ENCODE measurements at regions not wholly inside any gene's neighbourhood (a gene's known extent, or its start where the extent isn't known, plus 50 kb on each side); places are given as distances from the start of the nearest gene placed in this dataset. TPM values are rescaled to one million over a fixed set of nuclear protein-coding genes. Genes with fewer than 3 reads are reported as not detected.
"Not testable (repeated sequence)": the region's sequence is repeated elsewhere in the genome, so short reads cannot be mapped to it uniquely, and the experiment has no call there.

DNA sequence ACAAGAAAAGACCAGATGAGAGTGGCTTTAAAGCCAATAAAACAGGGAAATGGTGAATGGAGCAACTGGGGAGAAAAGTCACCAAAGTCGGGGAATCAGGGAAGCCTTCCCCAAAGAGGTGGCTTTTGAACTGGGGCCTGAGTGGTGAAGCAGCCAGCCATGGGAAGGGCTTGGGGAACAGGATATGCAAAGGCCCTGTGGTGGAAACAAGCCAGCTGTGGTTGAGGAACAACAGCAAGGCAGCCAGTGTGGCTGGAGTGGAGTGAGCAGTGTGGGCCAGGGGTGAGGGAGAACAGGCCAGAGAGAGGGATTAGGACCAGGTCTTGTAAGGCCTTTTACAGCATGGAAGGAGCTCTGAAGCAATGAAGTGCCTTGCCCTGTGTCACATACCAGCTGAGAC lies 51.0 kb upstream of the ROPN1B start:
- peaks cover 12% of the 10 kb centered on the region for H3K4me1 ChIP-seq (ENCODE audit: insufficient read depth, low read length)
- H3K9me3 ChIP-seq (ENCODE audit: control insufficient read depth in 1 of 2, insufficient read depth in 1 of 2, low read length in 2 of 2); H3K27ac ChIP-seq (ENCODE audit: low read depth in 1 of 2, low read length in 2 of 2); H3K27me3 ChIP-seq (ENCODE audit: control insufficient read depth in 1 of 2, insufficient read depth in 2 of 2, low read length in 2 of 2); POLR2A ChIA-PET; ATAC-seq (ENCODE audit: poor library complexity); H3K9me3 Mint-ChIP-seq; H3K27ac Mint-ChIP-seq; DNase-seq; H3K4me3 ChIP-seq (ENCODE audit: low read length); H3K27me3 Mint-ChIP-seq; H3K36me3 Mint-ChIP-seq (ENCODE audit: low read depth); CTCF ChIA-PET; H3K36me3 ChIP-seq (ENCODE audit: insufficient read depth, low read length); H3K4me3 Mint-ChIP-seq: not testable (repeated sequence)
- intact Hi-C loops (cut with DNase I, micrococcal nuclease) = loop anchor here (2.0 to 10.0 kb wide), 10 partner anchors 74 to 1754 kb away; partner anchors contain the start of genes ABTB1 (in 1 of the 2), CHCHD6 (in 1 of the 2), KLF15 (in 1 of the 2) and MCM2 (in 1 of the 2)
- H3K4me1 Mint-ChIP-seq (ENCODE audit: low read depth) = peaks cover 12% of the 10 kb centered on the region

DNA sequence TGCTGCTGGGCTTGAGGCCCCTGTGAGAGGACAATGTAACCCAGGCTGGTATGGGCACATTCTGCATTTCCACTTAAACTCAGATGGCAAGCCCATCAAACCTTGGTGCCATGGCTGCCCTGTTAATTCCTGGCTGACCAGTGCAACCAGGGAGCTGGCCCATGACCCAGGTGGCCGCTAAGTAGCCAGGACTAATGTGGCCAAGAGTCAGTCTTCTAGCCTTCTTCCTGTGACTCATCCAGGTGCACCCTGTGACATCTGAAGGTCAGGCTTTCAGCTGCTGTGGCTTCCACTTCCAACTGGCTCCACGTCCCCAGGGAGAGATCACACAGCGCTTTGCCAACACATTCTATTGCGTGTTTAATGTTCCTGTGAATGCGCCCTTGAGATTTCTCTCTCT lies 50.5 kb upstream of the ROPN1B start:
- peak overlapping the region; percentile 25 for H3K4me3 Mint-ChIP-seq

DNA sequence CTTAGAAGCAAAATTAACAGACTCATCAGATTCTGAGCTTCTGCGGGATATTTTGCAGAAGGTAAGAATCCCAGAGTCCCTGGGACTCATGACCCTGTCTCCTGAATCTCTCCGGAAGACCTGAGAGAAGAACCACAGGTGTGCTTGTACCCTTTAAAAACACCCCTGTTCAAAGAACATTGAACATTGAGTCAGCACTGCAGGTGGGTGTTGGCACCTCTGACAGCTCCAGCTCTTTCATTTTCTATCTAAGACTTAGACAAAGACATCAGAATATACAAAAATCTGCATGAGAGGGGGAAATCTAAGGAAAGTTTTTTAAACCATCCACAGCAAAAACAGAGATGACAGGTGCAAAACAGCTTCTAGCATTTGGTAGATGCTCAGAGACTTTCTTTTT lies 50.1 kb upstream of the ROPN1B start:
- peak overlapping the region; percentile 25 for H3K4me3 Mint-ChIP-seq
- H3K27me3 Mint-ChIP-seq; H3K27me3 ChIP-seq (ENCODE audit: control insufficient read depth in 1 of 2, insufficient read depth in 2 of 2, low read length in 2 of 2); POLR2A ChIA-PET; H3K4me3 ChIP-seq (ENCODE audit: low read length); H3K9me3 ChIP-seq (ENCODE audit: control insufficient read depth in 1 of 2, insufficient read depth in 1 of 2, low read length in 2 of 2); H3K27ac ChIP-seq (ENCODE audit: low read depth in 1 of 2, low read length in 2 of 2); CTCF ChIA-PET; H3K9me3 Mint-ChIP-seq; ATAC-seq (ENCODE audit: poor library complexity); H3K36me3 Mint-ChIP-seq (ENCODE audit: low read depth); H3K27ac Mint-ChIP-seq; DNase-seq; H3K36me3 ChIP-seq (ENCODE audit: insufficient read depth, low read length): not testable (repeated sequence)
- H3K4me1 ChIP-seq (ENCODE audit: insufficient read depth, low read length) = peaks cover 12% of the 10 kb centered on the region
- H3K4me1 Mint-ChIP-seq (ENCODE audit: low read depth) = peaks cover 12% of the 10 kb centered on the region
- intact Hi-C loops (cut with DNase I, micrococcal nuclease) = loop anchor here (2.0 to 10.0 kb wide), 10 partner anchors 73 to 1753 kb away; partner anchors contain the start of genes ABTB1 (in 1 of the 2), CHCHD6 (in 1 of the 2), KLF15 (in 1 of the 2) and MCM2 (in 1 of the 2)

More for the DNA sequence above, 50.5 kb upstream of the ROPN1B start:
- POLR2A ChIA-PET; H3K9me3 ChIP-seq (ENCODE audit: control insufficient read depth in 1 of 2, insufficient read depth in 1 of 2, low read length in 2 of 2); CTCF ChIA-PET; H3K27me3 ChIP-seq (ENCODE audit: control insufficient read depth in 1 of 2, insufficient read depth in 2 of 2, low read length in 2 of 2); ATAC-seq (ENCODE audit: poor library complexity); H3K36me3 ChIP-seq (ENCODE audit: insufficient read depth, low read length); H3K27me3 Mint-ChIP-seq; DNase-seq; H3K9me3 Mint-ChIP-seq; H3K27ac ChIP-seq (ENCODE audit: low read depth in 1 of 2, low read length in 2 of 2); H3K27ac Mint-ChIP-seq; H3K36me3 Mint-ChIP-seq (ENCODE audit: low read depth); H3K4me3 ChIP-seq (ENCODE audit: low read length): not testable (repeated sequence)
- intact Hi-C loops (cut with DNase I, micrococcal nuclease) = loop anchor here (2.0 to 10.0 kb wide), 10 partner anchors 74 to 1754 kb away; partner anchors contain the start of genes ABTB1 (in 1 of the 2), CHCHD6 (in 1 of the 2), KLF15 (in 1 of the 2) and MCM2 (in 1 of the 2)
- peaks cover 12% of the 10 kb centered on the region for H3K4me1 Mint-ChIP-seq (ENCODE audit: low read depth)
- H3K4me1 ChIP-seq (ENCODE audit: insufficient read depth, low read length) = peaks cover 12% of the 10 kb centered on the region

Small RNA genes in the stretch of these regions (microRNA-seq; reads per million reads assigned to microRNA genes)
- gene MIR548I1 (ENCODE audit: borderline microRNAs expressed, borderline replicate concordance) = not detected

Measured in CD4-positive, alpha-beta T cell (primary cell).